ENCODE measurements at regions not wholly inside any gene's neighbourhood (a gene's known extent, or its start where the extent isn't known, plus 50 kb on each side); places are given as distances from the start of the nearest gene placed in this dataset.

GRCh38 chr22:26900787-26901186 is 243.4 kb downstream of the MIAT start:
- H3K9ac ChIP-seq (ENCODE audit: low read length) = no peak overlapping the region
- no peak overlapping the region for H2AFZ ChIP-seq (ENCODE audit: low read depth, low read length)
- H3K79me2 ChIP-seq (ENCODE audit: low read length) = no peaks in the 10 kb centered on the region
- no peak for TF ChIP-seq EZH2phosphoT487 (IDR thresholded peaks at IDR 0.05; ENCODE audit: low read depth)
- TF ChIP-seq, protein P1, sequence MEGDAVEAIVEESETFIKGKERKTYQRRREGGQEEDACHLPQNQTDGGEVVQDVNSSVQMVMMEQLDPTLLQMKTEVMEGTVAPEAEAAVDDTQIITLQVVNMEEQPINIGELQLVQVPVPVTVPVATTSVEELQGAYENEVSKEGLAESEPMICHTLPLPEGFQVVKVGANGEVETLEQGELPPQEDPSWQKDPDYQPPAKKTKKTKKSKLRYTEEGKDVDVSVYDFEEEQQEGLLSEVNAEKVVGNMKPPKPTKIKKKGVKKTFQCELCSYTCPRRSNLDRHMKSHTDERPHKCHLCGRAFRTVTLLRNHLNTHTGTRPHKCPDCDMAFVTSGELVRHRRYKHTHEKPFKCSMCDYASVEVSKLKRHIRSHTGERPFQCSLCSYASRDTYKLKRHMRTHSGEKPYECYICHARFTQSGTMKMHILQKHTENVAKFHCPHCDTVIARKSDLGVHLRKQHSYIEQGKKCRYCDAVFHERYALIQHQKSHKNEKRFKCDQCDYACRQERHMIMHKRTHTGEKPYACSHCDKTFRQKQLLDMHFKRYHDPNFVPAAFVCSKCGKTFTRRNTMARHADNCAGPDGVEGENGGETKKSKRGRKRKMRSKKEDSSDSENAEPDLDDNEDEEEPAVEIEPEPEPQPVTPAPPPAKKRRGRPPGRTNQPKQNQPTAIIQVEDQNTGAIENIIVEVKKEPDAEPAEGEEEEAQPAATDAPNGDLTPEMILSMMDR (IDR thresholded peaks at IDR 0.05; ENCODE audit: low read depth, low read length) = no peak
- H4K20me1 ChIP-seq (ENCODE audit: insufficient read depth, low read length) = no peaks in the 10 kb centered on the region
- H3K27ac ChIP-seq (ENCODE audit: low read length) = no peak overlapping the region
- H3K9me3 ChIP-seq (ENCODE audit: insufficient read depth, low read length) = no peaks in the 10 kb centered on the region
- H3K4me2 ChIP-seq (ENCODE audit: low read length) = no peak overlapping the region
- H3K36me3 ChIP-seq (replicated peaks; ENCODE audit: low read depth, low read length) = no peaks in the 10 kb centered on the region
- H3K4me1 ChIP-seq (ENCODE audit: low read length) = no peaks in the 10 kb centered on the region
- H3K4me3 ChIP-seq (ENCODE audit: low read length) = no peak overlapping the region
- H3K27me3 ChIP-seq (ENCODE audit: low read depth, low read length) = peaks cover 12% of the 10 kb centered on the region; the same call in 1 of the 2 replicates

GRCh38 chr22:26901198-26901816 is 243.9 kb downstream of the MIAT start:
- H3K4me3 ChIP-seq (ENCODE audit: low read length) = no peak overlapping the region
- H3K9ac ChIP-seq (ENCODE audit: low read length) = no peak overlapping the region
- no peak overlapping the region for H2AFZ ChIP-seq (ENCODE audit: low read depth, low read length)
- no peak overlapping the region for H3K4me2 ChIP-seq (ENCODE audit: low read length)
- no peaks in the 10 kb centered on the region for H3K9me3 ChIP-seq (ENCODE audit: insufficient read depth, low read length)
- no peaks in the 10 kb centered on the region for H3K4me1 ChIP-seq (ENCODE audit: low read length)
- peaks cover 12% of the 10 kb centered on the region for H3K27me3 ChIP-seq (ENCODE audit: low read depth, low read length)
- no peak overlapping the region for H3K27ac ChIP-seq (ENCODE audit: low read length)
- no peaks in the 10 kb centered on the region for H3K79me2 ChIP-seq (ENCODE audit: low read length)
- H4K20me1 ChIP-seq (ENCODE audit: insufficient read depth, low read length) = no peaks in the 10 kb centered on the region
- no peaks in the 10 kb centered on the region for H3K36me3 ChIP-seq (replicated peaks; ENCODE audit: low read depth, low read length)
- TF ChIP-seq, protein P1 (IDR thresholded peaks at IDR 0.05; ENCODE audit: low read depth, low read length) = no peak
- no peak for TF ChIP-seq EZH2phosphoT487 (IDR thresholded peaks at IDR 0.05; ENCODE audit: low read depth)

GRCh38 chr22:26902401-26903029 is 245.1 kb downstream of the MIAT start:
- Histone ChIP-seq H3K4me2 (ENCODE audit: low read length) (no peak overlapping the region), H3K4me3 (ENCODE audit: low read length) (no peak overlapping the region)

More at GRCh38 chr22:26902401-26903029, 245.1 kb downstream of the MIAT start:
- H3K36me3 ChIP-seq (replicated peaks; ENCODE audit: low read depth, low read length) = no peaks in the 10 kb centered on the region
- H3K27me3 ChIP-seq (ENCODE audit: low read depth, low read length) = peaks cover 12% of the 10 kb centered on the region
- no peak overlapping the region for H3K27ac ChIP-seq (ENCODE audit: low read length)
- no peaks in the 10 kb centered on the region for H3K4me1 ChIP-seq (ENCODE audit: low read length)
- H4K20me1 ChIP-seq (ENCODE audit: insufficient read depth, low read length) = no peaks in the 10 kb centered on the region
- no peaks in the 10 kb centered on the region for H3K9me3 ChIP-seq (ENCODE audit: insufficient read depth, low read length)
- no peaks in the 10 kb centered on the region for H3K79me2 ChIP-seq (ENCODE audit: low read length)
- no peak overlapping the region for H3K9ac ChIP-seq (ENCODE audit: low read length)
- no peak overlapping the region for H2AFZ ChIP-seq (ENCODE audit: low read depth, low read length)
- TF ChIP-seq EZH2phosphoT487 (IDR thresholded peaks at IDR 0.05; ENCODE audit: low read depth) = no peak
- TF ChIP-seq, protein P1 (IDR thresholded peaks at IDR 0.05; ENCODE audit: low read depth, low read length) = no peak
